ENCODE measurements at regions not wholly inside any gene's neighbourhood (a gene's known extent, or its start where the extent isn't known, plus 50 kb on each side); places are given as distances from the start of the nearest gene placed in this dataset.

- Histone ChIP-seq H3K9me3 (ENCODE audit: control insufficient read depth in 2 of 3, insufficient read depth in 1 of 3, low read length in 3 of 3) (no peaks in the 10 kb centered on the region), H3K4me1 (ENCODE audit: control insufficient read depth in 2 of 3, insufficient read depth in 2 of 3, low read depth in 1 of 3, low read length in 3 of 3) (peaks cover 0 to 3% (median 0%) of the 10 kb centered on the region in 3 donors), H3K27ac (ENCODE audit: low read depth in 2 of 2, low read length in 2 of 2) (no peak overlapping the region), H3K4me3 (ENCODE audit: low read length in 3 of 3) (no peak overlapping the region), H3K36me3 (ENCODE audit: control insufficient read depth in 2 of 3, insufficient read depth in 3 of 3, low read length in 3 of 3) (no peaks in the 10 kb centered on the region), H3K9ac (ENCODE audit: low read length in 3 of 3) (no peak overlapping the region), H3K27me3 (ENCODE audit: control insufficient read depth, insufficient read depth, low read length) (no peaks in the 10 kb centered on the region)
- no peak for FAIRE-seq
- intact Hi-C loops (cut with DNase I), result no loop called here
- no peak for DNase-seq
- TF ChIP-seq CTCF (IDR thresholded peaks at IDR 0.05; ENCODE audit: borderline replicate concordance, extremely low read depth, insufficient read depth), result no peak
These were observed 325.6 kb upstream of the TLE3 start for GRCh38 chr15:70423267-70423666.

- Histone ChIP-seq H3K4me1 (ENCODE audit: control insufficient read depth in 2 of 3, insufficient read depth in 2 of 3, low read depth in 1 of 3, low read length in 3 of 3) (peaks cover 0 to 3% (median 0%) of the 10 kb centered on the region in 3 donors), H3K36me3 (ENCODE audit: control insufficient read depth in 2 of 3, insufficient read depth in 3 of 3, low read length in 3 of 3) (no peaks in the 10 kb centered on the region), H3K27ac (ENCODE audit: low read depth in 2 of 2, low read length in 2 of 2) (no peak overlapping the region), H3K9ac (ENCODE audit: low read length in 3 of 3) (no peak overlapping the region), H3K9me3 (ENCODE audit: control insufficient read depth in 2 of 3, insufficient read depth in 1 of 3, low read length in 3 of 3) (no peaks in the 10 kb centered on the region), H3K27me3 (ENCODE audit: control insufficient read depth, insufficient read depth, low read length) (no peaks in the 10 kb centered on the region), H3K4me3 (ENCODE audit: low read length in 3 of 3) (no peak overlapping the region)
- intact Hi-C loops (cut with DNase I), result no loop called here
- TF ChIP-seq CTCF (IDR thresholded peaks at IDR 0.05; ENCODE audit: borderline replicate concordance, extremely low read depth, insufficient read depth), result no peak
- DNase-seq, result no peak
- no peak for FAIRE-seq
These were observed 324.6 kb upstream of the TLE3 start for GRCh38 chr15:70422342-70422741.

- no peaks in the 10 kb centered on the region for H3K9me3 ChIP-seq (ENCODE audit: control insufficient read depth in 2 of 3, insufficient read depth in 1 of 3, low read length in 3 of 3)
- no peak for DNase-seq
- no peak for TF ChIP-seq CTCF (IDR thresholded peaks at IDR 0.05; ENCODE audit: borderline replicate concordance, extremely low read depth, insufficient read depth)
- H3K36me3 ChIP-seq (ENCODE audit: control insufficient read depth in 2 of 3, insufficient read depth in 3 of 3, low read length in 3 of 3), result no peaks in the 10 kb centered on the region
- intact Hi-C loops (cut with DNase I), result no loop called here
- H3K4me1 ChIP-seq (ENCODE audit: control insufficient read depth in 2 of 3, insufficient read depth in 2 of 3, low read depth in 1 of 3, low read length in 3 of 3), result peaks cover 0 to 3% (median 0%) of the 10 kb centered on the region in 3 donors
- no peak overlapping the region for H3K9ac ChIP-seq (ENCODE audit: low read length in 3 of 3)
- no peaks in the 10 kb centered on the region for H3K27me3 ChIP-seq (ENCODE audit: control insufficient read depth, insufficient read depth, low read length)
- H3K4me3 ChIP-seq (ENCODE audit: low read length in 3 of 3), result no peak overlapping the region
- no peak for FAIRE-seq
- no peak overlapping the region for H3K27ac ChIP-seq (ENCODE audit: low read depth in 2 of 2, low read length in 2 of 2)
These were observed 323.3 kb upstream of the TLE3 start for GRCh38 chr15:70420948-70421482.
